Esophagus squamous epithelium (tissue), 4 donors: ENCODE measurements at regions not wholly inside any gene's neighbourhood (a gene's known extent, or its start where the extent isn't known, plus 50 kb on each side); places are given as distances from the start of the nearest gene placed in this dataset.

Source experiments
- POLR2A ChIP-seq, 4 donors: fragments of 450-650 bp; IDR thresholded peaks; one replicate each; pipeline ENCODE4 v1.6.1; 2017; ENCODE audit warnings: antibody characterized with exemption in 4 of 4, mild to moderate bottlenecking in 4 of 4, moderate library complexity in 3 of 4
- TF ChIP-seq, protein P1 (sequence below), 6 experiments: fragments of 450-650 bp in 4 of 6; fragments of 200-600 bp in 2 of 6; sonication (generic) in 2 of 6; IDR thresholded peaks; one replicate each; pipeline ENCODE4 v1.5.1; 2016 to 2019; ENCODE audit warnings: antibody characterized with exemption in 6 of 6, mild to moderate bottlenecking in 4 of 6, moderate library complexity in 4 of 6

DNA sequence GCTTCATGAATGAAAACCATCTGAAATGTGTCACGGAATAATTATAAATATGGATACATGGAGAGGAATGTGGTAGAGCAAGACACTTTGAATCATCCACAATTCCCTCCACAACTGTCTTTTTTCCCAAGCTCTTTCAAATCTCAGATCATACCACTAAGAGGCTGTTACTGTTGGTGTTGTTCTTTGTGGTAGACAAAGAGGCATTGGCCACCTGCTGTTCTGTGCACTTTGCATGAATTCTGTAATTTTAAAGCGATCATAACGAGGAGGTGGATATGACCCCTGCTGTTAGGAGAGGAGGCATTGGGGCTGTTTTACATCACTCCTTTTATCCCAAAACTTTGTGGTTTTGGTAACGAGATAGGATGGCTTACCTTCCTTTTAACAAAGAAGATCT lies 141.2 kb upstream of the KLF6 start:
- TF ChIP-seq, protein P1, sequence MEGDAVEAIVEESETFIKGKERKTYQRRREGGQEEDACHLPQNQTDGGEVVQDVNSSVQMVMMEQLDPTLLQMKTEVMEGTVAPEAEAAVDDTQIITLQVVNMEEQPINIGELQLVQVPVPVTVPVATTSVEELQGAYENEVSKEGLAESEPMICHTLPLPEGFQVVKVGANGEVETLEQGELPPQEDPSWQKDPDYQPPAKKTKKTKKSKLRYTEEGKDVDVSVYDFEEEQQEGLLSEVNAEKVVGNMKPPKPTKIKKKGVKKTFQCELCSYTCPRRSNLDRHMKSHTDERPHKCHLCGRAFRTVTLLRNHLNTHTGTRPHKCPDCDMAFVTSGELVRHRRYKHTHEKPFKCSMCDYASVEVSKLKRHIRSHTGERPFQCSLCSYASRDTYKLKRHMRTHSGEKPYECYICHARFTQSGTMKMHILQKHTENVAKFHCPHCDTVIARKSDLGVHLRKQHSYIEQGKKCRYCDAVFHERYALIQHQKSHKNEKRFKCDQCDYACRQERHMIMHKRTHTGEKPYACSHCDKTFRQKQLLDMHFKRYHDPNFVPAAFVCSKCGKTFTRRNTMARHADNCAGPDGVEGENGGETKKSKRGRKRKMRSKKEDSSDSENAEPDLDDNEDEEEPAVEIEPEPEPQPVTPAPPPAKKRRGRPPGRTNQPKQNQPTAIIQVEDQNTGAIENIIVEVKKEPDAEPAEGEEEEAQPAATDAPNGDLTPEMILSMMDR (IDR thresholded peaks at IDR 0.05): no peak
- no peak for TF ChIP-seq POLR2A (IDR thresholded peaks at IDR 0.05)
